ENCODE measurements at regions not wholly inside any gene's neighbourhood (a gene's known extent, or its start where the extent isn't known, plus 50 kb on each side); places are given as distances from the start of the nearest gene placed in this dataset.

GRCh38 chr13:85469320-85469719 lies 329.9 kb downstream of the SLITRK6 start:
- TF ChIP-seq CTCF (conservative IDR thresholded peaks at IDR 0.05), result no peak
- TF ChIP-seq EZH2 (IDR thresholded peaks at IDR 0.05; ENCODE audit: low read depth), result no peak

Data from PC-9 (cell line).